WTC11 (cell line): ENCODE measurements at regions not wholly inside any gene's neighbourhood (a gene's known extent, or its start where the extent isn't known, plus 50 kb on each side); places are given as distances from the start of the nearest gene placed in this dataset.

Source experiments
- AFF4 ChIP-seq: sonication (generic); formaldehyde crosslinking; IDR thresholded peaks from 2 replicates; pipeline ENCODE4 v1.8.1; 2023; ENCODE audit warnings: mild to moderate bottlenecking, missing genetic modification reagents, borderline replicate concordance
- CTCF ChIP-seq: fragments of 200-600 bp; IDR thresholded peaks from 2 replicates; pipeline ENCODE4 v1.8.0; 2022; ENCODE audit warnings: antibody characterized with exemption
- KAT7 ChIP-seq: sonication (generic); formaldehyde crosslinking; IDR thresholded peaks from 2 replicates; pipeline ENCODE4 v1.8.1; 2023; ENCODE audit warnings: missing genetic modification reagents, mild to moderate bottlenecking, borderline replicate concordance
- MLX ChIP-seq: sonication (generic); formaldehyde crosslinking; IDR thresholded peaks from 2 replicates; pipeline ENCODE4 v1.8.1; 2023; ENCODE audit warnings: mild to moderate bottlenecking, missing genetic modification reagents, moderate library complexity
- NR3C1 ChIP-seq: sonication (generic); formaldehyde crosslinking; conservative IDR thresholded peaks from 2 replicates; pipeline ENCODE4 v1.8.1; 2023; ENCODE audit warnings: low read depth, mild to moderate bottlenecking, missing genetic modification reagents
- TCF7 ChIP-seq: sonication (generic); formaldehyde crosslinking; IDR thresholded peaks from 2 replicates; pipeline ENCODE4 v1.8.0; 2022; ENCODE audit warnings: mild to moderate bottlenecking, low read depth, missing genetic modification reagents, moderate library complexity
- ZBTB21 ChIP-seq: sonication (generic); formaldehyde crosslinking; IDR thresholded peaks from 2 replicates; pipeline ENCODE4 v1.8.1; 2023; ENCODE audit warnings: mild to moderate bottlenecking, missing genetic modification reagents, borderline replicate concordance
- ZBTB43 ChIP-seq: sonication (generic); formaldehyde crosslinking; IDR thresholded peaks from 2 replicates; pipeline ENCODE4 v1.8.1; 2023; ENCODE audit warnings: mild to moderate bottlenecking, missing genetic modification reagents
- ZNF138 ChIP-seq: sonication (generic); formaldehyde crosslinking; conservative IDR thresholded peaks from 2 replicates; pipeline ENCODE4 v1.8.1; 2022; ENCODE audit warnings: mild to moderate bottlenecking, moderate library complexity, missing genetic modification reagents
- TF ChIP-seq, protein P1 (sequence below): sonication (generic); formaldehyde crosslinking; IDR thresholded peaks from 2 replicates; pipeline ENCODE4 v1.8.1; 2022; ENCODE audit warnings: low read depth, mild to moderate bottlenecking, moderate library complexity, missing genetic modification reagents, borderline replicate concordance
- TF ChIP-seq, protein P2 (sequence below): sonication (generic); formaldehyde crosslinking; IDR thresholded peaks from 2 replicates; pipeline ENCODE4 v1.8.1; 2023; ENCODE audit warnings: mild to moderate bottlenecking, missing genetic modification reagents, moderate library complexity
- TF ChIP-seq, protein P3 (sequence below): sonication (generic); formaldehyde crosslinking; IDR thresholded peaks from 2 replicates; pipeline ENCODE4 v1.8.0; 2023; ENCODE audit warnings: missing genetic modification reagents
- TF ChIP-seq, protein P4 (sequence below): sonication (generic); formaldehyde crosslinking; IDR thresholded peaks from 2 replicates; pipeline ENCODE4 v1.8.1; 2023; ENCODE audit warnings: mild to moderate bottlenecking, missing genetic modification reagents

DNA sequence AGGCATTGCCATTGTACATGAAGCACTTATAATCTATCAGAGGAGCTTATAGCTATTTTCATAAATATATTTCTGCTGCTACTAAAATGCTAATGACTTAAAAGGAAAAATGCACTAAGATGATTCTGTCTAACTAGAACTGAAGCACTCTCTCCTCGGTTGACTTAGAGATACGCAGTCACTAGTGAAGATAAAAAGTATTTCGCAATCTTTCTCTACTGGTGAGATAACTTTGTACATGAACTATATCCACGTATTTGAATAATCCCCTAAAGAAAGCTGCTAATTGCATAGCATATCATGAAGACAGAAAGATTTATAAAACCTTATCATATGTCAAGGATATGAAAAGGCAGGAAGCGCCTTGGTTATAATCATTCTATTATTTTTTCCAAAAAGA lies 658.1 kb upstream of the PRMT6 start:
- no peak for TF ChIP-seq AFF4 (CRISPR knock-in tag)
- no peak for TF ChIP-seq NR3C1 (CRISPR knock-in tag)
- TF ChIP-seq, protein P1, sequence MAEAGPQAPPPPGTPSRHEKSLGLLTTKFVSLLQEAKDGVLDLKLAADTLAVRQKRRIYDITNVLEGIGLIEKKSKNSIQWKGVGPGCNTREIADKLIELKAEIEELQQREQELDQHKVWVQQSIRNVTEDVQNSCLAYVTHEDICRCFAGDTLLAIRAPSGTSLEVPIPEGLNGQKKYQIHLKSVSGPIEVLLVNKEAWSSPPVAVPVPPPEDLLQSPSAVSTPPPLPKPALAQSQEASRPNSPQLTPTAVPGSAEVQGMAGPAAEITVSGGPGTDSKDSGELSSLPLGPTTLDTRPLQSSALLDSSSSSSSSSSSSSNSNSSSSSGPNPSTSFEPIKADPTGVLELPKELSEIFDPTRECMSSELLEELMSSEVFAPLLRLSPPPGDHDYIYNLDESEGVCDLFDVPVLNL (CRISPR knock-in tag): no peak
- no peak for TF ChIP-seq ZBTB21 (CRISPR knock-in tag)
- TF ChIP-seq, protein P2, sequence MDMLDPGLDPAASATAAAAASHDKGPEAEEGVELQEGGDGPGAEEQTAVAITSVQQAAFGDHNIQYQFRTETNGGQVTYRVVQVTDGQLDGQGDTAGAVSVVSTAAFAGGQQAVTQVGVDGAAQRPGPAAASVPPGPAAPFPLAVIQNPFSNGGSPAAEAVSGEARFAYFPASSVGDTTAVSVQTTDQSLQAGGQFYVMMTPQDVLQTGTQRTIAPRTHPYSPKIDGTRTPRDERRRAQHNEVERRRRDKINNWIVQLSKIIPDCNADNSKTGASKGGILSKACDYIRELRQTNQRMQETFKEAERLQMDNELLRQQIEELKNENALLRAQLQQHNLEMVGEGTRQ (CRISPR knock-in tag): no peak
- TF ChIP-seq, protein P3, sequence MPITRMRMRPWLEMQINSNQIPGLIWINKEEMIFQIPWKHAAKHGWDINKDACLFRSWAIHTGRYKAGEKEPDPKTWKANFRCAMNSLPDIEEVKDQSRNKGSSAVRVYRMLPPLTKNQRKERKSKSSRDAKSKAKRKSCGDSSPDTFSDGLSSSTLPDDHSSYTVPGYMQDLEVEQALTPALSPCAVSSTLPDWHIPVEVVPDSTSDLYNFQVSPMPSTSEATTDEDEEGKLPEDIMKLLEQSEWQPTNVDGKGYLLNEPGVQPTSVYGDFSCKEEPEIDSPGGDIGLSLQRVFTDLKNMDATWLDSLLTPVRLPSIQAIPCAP: no peak
- no peak for TF ChIP-seq ZNF138 (CRISPR knock-in tag)
- TF ChIP-seq CTCF: no peak
- no peak for TF ChIP-seq KAT7 (CRISPR knock-in tag)
- TF ChIP-seq, protein P4, sequence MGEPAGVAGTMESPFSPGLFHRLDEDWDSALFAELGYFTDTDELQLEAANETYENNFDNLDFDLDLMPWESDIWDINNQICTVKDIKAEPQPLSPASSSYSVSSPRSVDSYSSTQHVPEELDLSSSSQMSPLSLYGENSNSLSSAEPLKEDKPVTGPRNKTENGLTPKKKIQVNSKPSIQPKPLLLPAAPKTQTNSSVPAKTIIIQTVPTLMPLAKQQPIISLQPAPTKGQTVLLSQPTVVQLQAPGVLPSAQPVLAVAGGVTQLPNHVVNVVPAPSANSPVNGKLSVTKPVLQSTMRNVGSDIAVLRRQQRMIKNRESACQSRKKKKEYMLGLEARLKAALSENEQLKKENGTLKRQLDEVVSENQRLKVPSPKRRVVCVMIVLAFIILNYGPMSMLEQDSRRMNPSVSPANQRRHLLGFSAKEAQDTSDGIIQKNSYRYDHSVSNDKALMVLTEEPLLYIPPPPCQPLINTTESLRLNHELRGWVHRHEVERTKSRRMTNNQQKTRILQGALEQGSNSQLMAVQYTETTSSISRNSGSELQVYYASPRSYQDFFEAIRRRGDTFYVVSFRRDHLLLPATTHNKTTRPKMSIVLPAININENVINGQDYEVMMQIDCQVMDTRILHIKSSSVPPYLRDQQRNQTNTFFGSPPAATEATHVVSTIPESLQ (CRISPR knock-in tag): no peak
- TF ChIP-seq ZBTB43 (CRISPR knock-in tag): no peak
- TF ChIP-seq MLX: no peak
- TF ChIP-seq TCF7 (CRISPR knock-in tag): no peak
